OCI-LY3 (cell line): ENCODE measurements at regions not wholly inside any gene's neighbourhood (a gene's known extent, or its start where the extent isn't known, plus 50 kb on each side); places are given as distances from the start of the nearest gene placed in this dataset.

Experiments
- CTCF ChIP-seq: fragments of 200-600, 300-600 bp; sonication (generic); IDR thresholded peaks from 2 replicates; pipeline ENCODE4 v1.5.1; 2014; ENCODE audit warnings: antibody characterized with exemption, low read length, low read depth
- EZH2phosphoT487 ChIP-seq: fragments of 200-600 bp; shearing (Covaris generic); IDR thresholded peaks from 2 replicates; pipeline ENCODE4 v1.6.1; 2018; ENCODE audit warnings: antibody characterized with exemption, mixed run types, low read depth

DNA sequence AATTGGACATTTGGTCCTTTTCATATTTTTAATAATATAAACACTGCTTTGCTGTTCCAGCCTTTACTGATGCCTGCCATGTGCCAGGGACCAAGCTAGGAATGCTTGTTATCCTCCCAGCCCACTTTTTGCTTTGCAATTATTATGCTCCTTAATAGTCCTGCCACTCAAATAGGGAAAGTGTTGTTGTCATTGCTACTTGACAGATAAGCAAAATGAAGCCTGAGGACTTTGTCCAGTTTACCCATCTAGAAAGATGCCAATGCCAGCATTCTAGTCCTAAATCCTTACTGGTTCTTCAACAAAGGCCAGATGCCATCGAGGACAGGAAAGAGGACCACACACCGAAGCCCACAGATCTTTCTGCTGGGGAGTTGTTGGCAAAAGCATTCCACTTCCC, 246.5 kb downstream of the EMP1 start:
- no peak for TF ChIP-seq CTCF
- no peak for TF ChIP-seq EZH2phosphoT487
